ENCODE measurements at regions not wholly inside any gene's neighbourhood (a gene's known extent, or its start where the extent isn't known, plus 50 kb on each side); places are given as distances from the start of the nearest gene placed in this dataset.

DNA sequence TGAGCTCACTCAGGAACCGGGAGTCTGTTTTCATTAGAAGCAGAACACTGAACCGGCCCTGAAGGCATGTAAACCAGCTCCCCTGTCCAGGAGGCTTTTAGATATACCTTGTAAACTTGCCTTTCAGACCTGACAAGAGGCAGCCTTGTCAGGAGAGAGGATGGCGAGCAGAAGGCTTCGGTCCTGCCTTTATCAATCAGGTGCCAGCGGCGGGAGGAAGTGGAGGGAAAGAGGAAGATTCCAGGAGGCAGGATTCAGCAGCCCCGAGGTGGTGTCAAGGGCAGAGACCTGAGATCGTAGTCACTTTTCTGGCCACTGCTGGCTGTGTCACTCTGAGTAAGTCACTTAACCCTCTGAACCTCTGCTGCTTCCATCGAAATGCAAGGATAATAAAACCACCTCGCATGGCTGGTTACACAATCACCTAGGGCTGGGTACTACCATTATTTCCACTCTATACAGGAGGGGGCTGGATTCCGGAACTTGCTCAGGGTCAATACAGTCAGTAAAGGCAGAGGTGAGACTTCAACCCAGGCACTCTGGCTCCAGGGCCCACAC is 181.0 kb downstream of the CHST1 start:
- intact Hi-C loops (cut with micrococcal nuclease; ENCODE audit: unreplicated experiment) = no loop called here
- no peak overlapping the region for H3K27ac ChIP-seq (ENCODE audit: low read depth, low read length, poor library complexity, severe bottlenecking)
- H3K36me3 ChIP-seq (ENCODE audit: insufficient read depth, low read length) = no peaks in the 10 kb centered on the region
- H3K9me3 ChIP-seq (ENCODE audit: low read length) = no peaks in the 10 kb centered on the region
- no peak overlapping the region for H3K4me3 ChIP-seq (ENCODE audit: low read depth, low read length, poor library complexity, severe bottlenecking)
- BruUV-seq (replicated peaks) = no TSS peak
- H3K79me2 ChIP-seq (ENCODE audit: insufficient read depth, low read depth, low read length) = no peaks in the 10 kb centered on the region
- no peak for TF ChIP-seq CTCF (conservative IDR thresholded peaks at IDR 0.05; ENCODE audit: low read length)
- H3K4me2 ChIP-seq (ENCODE audit: low read length) = no peak overlapping the region
- DNase-seq (ENCODE audit: low spot score) = no peak
- H3K4me1 ChIP-seq (ENCODE audit: insufficient read depth, low read length, poor library complexity, severe bottlenecking) = no peaks in the 10 kb centered on the region
- H2AFZ ChIP-seq (ENCODE audit: low read length) = no peak overlapping the region
- no peaks in the 10 kb centered on the region for H4K20me1 ChIP-seq (ENCODE audit: insufficient read depth, low read length)
- ChIA-PET POLR2A (interaction anchor here (1.0 kb wide), 1 partner anchor 12 kb away, joined by 3 read pairs; no protein-coding TSS in a partner anchor), CTCF (ENCODE audit: unreplicated experiment) (no interaction called here)
- H3K9me2 ChIP-seq (ENCODE audit: insufficient read depth, low read length) = no peaks in the 10 kb centered on the region

GRCh38 chr11:45483416-45483815 is 182.0 kb downstream of the CHST1 start:
- DNase-seq (ENCODE audit: low spot score) = no peak
- Histone ChIP-seq H2AFZ (ENCODE audit: low read length) (no peak overlapping the region), H3K9me3 (ENCODE audit: low read length) (no peaks in the 10 kb centered on the region), H3K79me2 (ENCODE audit: insufficient read depth, low read depth, low read length) (no peaks in the 10 kb centered on the region), H3K9me2 (ENCODE audit: insufficient read depth, low read length) (no peaks in the 10 kb centered on the region), H3K4me2 (ENCODE audit: low read length) (no peak overlapping the region), H4K20me1 (ENCODE audit: insufficient read depth, low read length) (no peaks in the 10 kb centered on the region), H3K4me1 (ENCODE audit: insufficient read depth, low read length, poor library complexity, severe bottlenecking) (no peaks in the 10 kb centered on the region), H3K36me3 (ENCODE audit: insufficient read depth, low read length) (no peaks in the 10 kb centered on the region), H3K27ac (ENCODE audit: low read depth, low read length, poor library complexity, severe bottlenecking) (no peak overlapping the region), H3K4me3 (ENCODE audit: low read depth, low read length, poor library complexity, severe bottlenecking) (no peak overlapping the region)
- TF ChIP-seq EZH2phosphoT487 (IDR thresholded peaks at IDR 0.05; ENCODE audit: borderline replicate concordance, low read depth, low read length) (no peak), CTCF (conservative IDR thresholded peaks at IDR 0.05; ENCODE audit: low read length) (no peak)
- ChIA-PET POLR2A (interaction anchor here (1.0 kb wide), 1 partner anchor 13 kb away, joined by 3 read pairs; no protein-coding TSS in a partner anchor), CTCF (ENCODE audit: unreplicated experiment) (no interaction called here)
- BruUV-seq (replicated peaks) = no TSS peak
- intact Hi-C loops (cut with micrococcal nuclease; ENCODE audit: unreplicated experiment) = no loop called here

DNA sequence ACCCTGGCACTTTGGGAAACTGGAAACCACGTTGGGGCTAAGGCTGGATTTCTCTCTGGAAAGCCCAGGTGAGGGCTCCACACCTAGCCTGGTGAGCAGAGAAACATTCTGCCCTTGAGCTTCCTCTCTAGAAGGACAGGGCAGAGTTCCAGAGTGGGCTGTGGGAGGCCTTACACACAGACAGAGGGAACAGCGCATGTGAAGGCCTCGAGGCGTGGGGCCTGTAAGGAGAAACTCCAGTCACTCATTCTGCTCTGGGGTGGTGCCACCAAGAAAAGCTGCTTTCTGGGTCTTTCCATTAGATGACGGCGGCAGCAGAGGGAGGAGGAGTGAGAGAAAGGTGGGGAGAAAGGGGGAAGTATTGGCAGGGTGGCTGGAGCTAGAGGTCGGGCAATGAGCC is 183.1 kb downstream of the CHST1 start:
- TF ChIP-seq CTCF (conservative IDR thresholded peaks at IDR 0.05; ENCODE audit: low read length) (no peak), EZH2phosphoT487 (IDR thresholded peaks at IDR 0.05; ENCODE audit: borderline replicate concordance, low read depth, low read length) (no peak)
- H3K9me2 ChIP-seq (ENCODE audit: insufficient read depth, low read length) = no peaks in the 10 kb centered on the region
- no peaks in the 10 kb centered on the region for H3K36me3 ChIP-seq (ENCODE audit: insufficient read depth, low read length)
- DNase-seq (ENCODE audit: low spot score) = no peak
- no peak overlapping the region for H3K4me2 ChIP-seq (ENCODE audit: low read length)
- intact Hi-C loops (cut with micrococcal nuclease; ENCODE audit: unreplicated experiment) = no loop called here
- H4K20me1 ChIP-seq (ENCODE audit: insufficient read depth, low read length) = no peaks in the 10 kb centered on the region
- H3K79me2 ChIP-seq (ENCODE audit: insufficient read depth, low read depth, low read length) = no peaks in the 10 kb centered on the region
- H3K4me1 ChIP-seq (ENCODE audit: insufficient read depth, low read length, poor library complexity, severe bottlenecking) = no peaks in the 10 kb centered on the region
- H3K4me3 ChIP-seq (ENCODE audit: low read depth, low read length, poor library complexity, severe bottlenecking) = no peak overlapping the region
- no peak overlapping the region for H3K27ac ChIP-seq (ENCODE audit: low read depth, low read length, poor library complexity, severe bottlenecking)
- no TSS peak for BruUV-seq (replicated peaks)
- no peak overlapping the region for H2AFZ ChIP-seq (ENCODE audit: low read length)
- no peaks in the 10 kb centered on the region for H3K9me3 ChIP-seq (ENCODE audit: low read length)
- POLR2A ChIA-PET = no interaction called here
- CTCF ChIA-PET (ENCODE audit: unreplicated experiment) = no interaction called here
